SU-DHL-6 (cell line): ENCODE measurements at regions not wholly inside any gene's neighbourhood (a gene's known extent, or its start where the extent isn't known, plus 50 kb on each side); places are given as distances from the start of the nearest gene placed in this dataset.

Source experiments
- CTCF ChIP-seq: fragments of 200-600 bp; sonication (generic); IDR thresholded peaks from one replicate; pipeline ENCODE4 v1.5.1; 2017; ENCODE audit warnings: antibody characterized with exemption, mild to moderate bottlenecking, low read length, moderate library complexity; ENCODE audit not compliant: insufficient read depth, poor library complexity, severe bottlenecking
- EZH2phosphoT487 ChIP-seq: fragments of 200-600 bp; sonication (generic), shearing (Covaris generic); conservative IDR thresholded peaks from 2 replicates; pipeline ENCODE4 v1.6.1; 2018; ENCODE audit warnings: mild to moderate bottlenecking, antibody characterized with exemption, low read length, moderate library complexity, mixed read lengths

GRCh38 chr3:182618981-182619591 lies 174.2 kb upstream of the ATP11B start:
- no peak for TF ChIP-seq CTCF
- no peak for TF ChIP-seq EZH2phosphoT487
